C4-2B (cell line): ENCODE measurements at regions not wholly inside any gene's neighbourhood (a gene's known extent, or its start where the extent isn't known, plus 50 kb on each side); places are given as distances from the start of the nearest gene placed in this dataset.
A peak's percentile ranks its signal among the peaks of the same experiment; 100 is the strongest.

Experiments
- H3K27ac ChIP-seq: fragments of 450-650 bp; 2 replicates; pipeline ENCODE4 v1.5.1; 2017
- CTCF ChIP-seq: fragments of 450-650 bp; conservative IDR thresholded peaks from 2 replicates; pipeline ENCODE4 v1.5.1; 2017; ENCODE audit warnings: mild to moderate bottlenecking
- ZFX ChIP-seq: fragments of 450-650 bp; IDR thresholded peaks from 2 replicates; pipeline ENCODE4 v1.6.1; 2017

GRCh38 chr4:23720556-23720955 lies 169.3 kb downstream of the PPARGC1A start:
- TF ChIP-seq ZFX (no peak), CTCF (no peak)
- no peak overlapping the region for H3K27ac ChIP-seq

GRCh38 chr4:23718435-23718834 lies 171.4 kb downstream of the PPARGC1A start:
- TF ChIP-seq ZFX (no peak), CTCF (no peak)
- H3K27ac ChIP-seq: no peak overlapping the region

GRCh38 chr4:23717528-23718248 lies 172.2 kb downstream of the PPARGC1A start:
- TF ChIP-seq CTCF: peak; percentile 62
- no peak for TF ChIP-seq ZFX
- no peak overlapping the region for H3K27ac ChIP-seq

GRCh38 chr4:23710298-23710697 lies 179.5 kb downstream of the PPARGC1A start:
- no peak overlapping the region for H3K27ac ChIP-seq
- TF ChIP-seq ZFX: no peak
- TF ChIP-seq CTCF: no peak

GRCh38 chr4:23707652-23708026 lies 182.2 kb downstream of the PPARGC1A start:
- no peak overlapping the region for H3K27ac ChIP-seq
- TF ChIP-seq ZFX (no peak), CTCF (no peak)

GRCh38 chr4:23706972-23707651 lies 182.7 kb downstream of the PPARGC1A start:
- TF ChIP-seq CTCF (no peak), ZFX (no peak)
- no peak overlapping the region for H3K27ac ChIP-seq

- TF ChIP-seq CTCF (no peak), ZFX (no peak)
- H3K27ac ChIP-seq: no peak overlapping the region
Measured at GRCh38 chr4:23700197-23700596, 189.7 kb downstream of the PPARGC1A start.
